ENCODE measurements at regions not wholly inside any gene's neighbourhood (a gene's known extent, or its start where the extent isn't known, plus 50 kb on each side); places are given as distances from the start of the nearest gene placed in this dataset.

DNA sequence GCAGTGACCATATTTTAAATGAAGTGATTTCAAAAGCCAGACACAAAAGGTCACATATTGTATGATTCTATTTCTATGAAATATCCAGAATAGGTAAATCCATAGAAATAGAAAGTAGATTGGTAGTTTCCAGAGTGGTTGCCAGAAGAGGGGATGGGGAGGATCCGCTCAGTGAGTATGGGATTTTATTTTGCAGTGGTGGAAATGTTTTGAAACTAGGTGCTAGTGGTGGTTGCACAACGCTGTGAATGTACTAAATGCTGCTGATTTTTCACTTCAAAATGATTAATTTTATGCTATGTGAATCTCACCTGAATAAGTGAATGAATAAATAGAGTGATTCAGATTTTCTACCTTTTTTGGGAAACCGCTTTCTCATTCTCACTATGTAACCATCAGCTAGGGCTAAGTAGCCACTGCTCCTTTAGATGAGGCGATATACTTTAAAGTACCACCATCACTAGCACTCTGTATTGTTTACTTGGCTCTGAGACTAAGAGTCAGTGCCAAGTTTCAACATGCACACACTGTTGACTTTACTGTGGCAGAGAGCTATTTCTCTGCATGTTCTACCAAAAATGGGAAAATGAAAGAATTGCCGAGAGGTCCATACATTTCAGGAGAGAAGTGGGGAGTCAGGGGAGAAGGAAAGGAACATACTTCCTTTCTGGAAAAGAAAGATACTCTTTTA lies 90.7 kb upstream of the GOLIM4 start:
- DNase-seq (no peak), ATAC-seq (no peak)
- intact Hi-C loops (cut with micrococcal nuclease): no loop called here

DNA sequence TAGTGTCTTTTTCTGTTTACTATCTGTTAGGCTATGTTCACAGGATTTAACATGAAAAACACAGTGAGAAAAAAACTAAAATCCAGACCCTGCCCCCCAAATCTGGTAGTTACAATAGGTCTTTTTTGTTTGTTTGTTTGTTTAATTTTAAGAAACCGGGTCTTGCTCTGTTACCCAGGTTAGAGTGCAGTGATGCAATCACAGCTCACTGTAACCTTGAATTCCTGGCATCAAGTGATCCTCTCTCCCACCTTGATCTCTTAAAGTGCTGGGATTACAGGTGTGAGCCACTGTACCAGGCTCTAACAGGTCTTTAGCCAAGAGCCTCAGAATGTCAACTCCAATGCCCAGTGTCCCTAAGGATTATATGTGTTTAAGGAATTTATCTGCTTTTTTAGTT lies 88.0 kb upstream of the GOLIM4 start:
- ATAC-seq: no peak
- DNase-seq: no peak
- intact Hi-C loops (cut with micrococcal nuclease): no loop called here

DNA sequence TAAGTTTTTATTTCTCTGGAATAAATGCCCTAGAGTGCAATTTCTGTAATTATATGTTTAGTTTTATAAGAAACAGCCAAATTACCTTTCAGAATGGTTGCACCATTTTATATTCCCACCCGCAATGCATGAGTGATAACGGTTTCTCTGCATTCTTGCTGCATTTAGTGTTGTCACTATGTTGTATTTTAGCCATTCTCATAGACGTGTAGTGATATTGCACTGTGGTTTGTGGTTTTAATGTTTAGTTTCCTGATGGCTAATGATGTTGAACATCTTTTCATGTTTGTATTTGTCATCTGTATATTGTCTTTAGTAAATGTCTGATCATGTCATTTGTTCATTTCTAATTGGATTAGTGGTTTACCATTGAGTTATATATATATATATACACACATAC lies 73.0 kb upstream of the GOLIM4 start:
- intact Hi-C loops (cut with micrococcal nuclease): no loop called here
- ATAC-seq (no peak), DNase-seq (no peak)

DNA sequence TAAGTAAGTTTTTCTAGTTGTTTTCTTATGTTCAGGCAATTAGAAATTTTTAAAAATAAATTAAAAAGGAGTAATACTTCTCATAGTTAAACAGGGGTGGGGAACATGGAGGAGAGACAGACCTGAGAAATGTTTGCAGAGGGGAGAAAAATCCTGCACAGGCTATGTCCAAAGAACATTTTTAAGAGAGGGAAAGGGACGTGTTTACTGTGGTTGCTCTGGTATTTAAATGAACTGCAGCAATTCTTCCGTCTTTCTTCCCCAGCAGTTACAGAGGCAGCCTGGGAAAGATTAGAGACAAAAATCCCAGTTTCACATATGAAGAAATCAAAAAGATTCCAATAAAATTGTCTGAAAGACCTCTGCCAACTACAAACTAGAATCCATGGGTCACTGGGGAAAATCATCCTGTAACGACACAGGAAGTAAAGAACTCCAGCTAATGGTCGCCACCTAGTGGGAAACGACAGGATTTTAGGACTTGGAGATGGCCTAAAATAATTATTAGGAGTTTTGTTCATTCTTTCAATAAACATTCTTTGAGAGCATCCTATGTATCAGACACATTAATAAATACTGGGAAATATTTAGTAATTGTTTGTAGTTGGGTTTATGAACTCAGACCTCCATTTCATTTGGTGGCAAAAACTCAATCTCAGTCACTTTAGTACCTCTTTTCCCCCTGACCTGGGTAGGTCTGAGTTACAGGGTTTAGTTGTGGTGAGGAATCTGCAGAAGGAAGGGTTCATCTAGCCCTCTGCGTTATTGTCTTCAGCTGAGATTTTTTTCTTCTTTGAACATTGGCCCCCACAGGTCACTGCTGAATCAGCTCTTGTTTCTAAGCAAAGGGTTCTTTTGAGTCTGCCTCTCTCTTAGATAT lies 69.9 kb upstream of the GOLIM4 start:
- intact Hi-C loops (cut with micrococcal nuclease): loop anchor here (1.0 to 2.0 kb wide), 2 partner anchors 72 to 119 kb away; no protein-coding TSS in a partner anchor

DNA sequence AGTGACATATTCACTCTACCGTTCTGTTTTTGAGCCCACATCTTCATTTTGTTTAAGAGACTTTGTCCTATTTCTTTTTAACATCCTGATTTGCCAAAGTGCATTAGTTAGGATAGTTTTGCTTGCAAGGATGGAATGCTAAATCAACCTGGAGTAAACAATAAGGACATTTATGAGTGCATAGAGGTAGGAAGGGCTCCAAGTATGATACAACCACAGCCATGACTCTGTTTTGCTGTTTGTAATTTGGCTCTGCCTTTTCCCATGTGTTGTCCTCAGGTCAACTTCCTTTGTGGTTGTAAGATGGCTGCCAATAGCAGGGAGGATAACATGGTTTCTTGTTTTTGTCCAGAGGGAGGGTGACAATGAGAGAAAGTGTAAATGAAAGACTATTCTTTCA lies 66.4 kb upstream of the GOLIM4 start:
- intact Hi-C loops (cut with micrococcal nuclease): no loop called here
- ATAC-seq (peak; percentile 61), DNase-seq (no peak)

More for the DNA sequence above, 69.9 kb upstream of the GOLIM4 start:
- peak; percentile 83 for ATAC-seq
- no peak for DNase-seq

DNA sequence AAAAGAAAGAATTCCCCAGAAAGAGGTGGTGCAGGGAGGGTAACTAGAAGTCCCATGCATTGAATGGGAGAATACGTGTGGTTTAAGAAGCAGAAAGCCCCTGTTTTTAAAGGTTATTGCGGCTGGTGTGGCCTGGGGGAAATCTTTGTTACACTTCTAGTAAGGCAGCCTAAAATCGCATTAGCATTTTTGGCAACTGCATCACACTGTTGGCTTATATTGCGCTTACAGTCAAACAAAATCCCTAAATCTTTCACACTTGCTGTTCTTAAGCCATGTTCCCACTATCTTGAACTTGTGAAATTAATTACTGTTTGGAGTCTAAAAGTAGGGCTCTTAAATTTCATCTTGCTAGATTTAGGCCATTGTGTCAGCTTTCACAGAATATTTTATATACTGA lies 66.0 kb upstream of the GOLIM4 start:
- DNase-seq (no peak), ATAC-seq (peak; percentile 61)
- intact Hi-C loops (cut with micrococcal nuclease): no loop called here

DNA sequence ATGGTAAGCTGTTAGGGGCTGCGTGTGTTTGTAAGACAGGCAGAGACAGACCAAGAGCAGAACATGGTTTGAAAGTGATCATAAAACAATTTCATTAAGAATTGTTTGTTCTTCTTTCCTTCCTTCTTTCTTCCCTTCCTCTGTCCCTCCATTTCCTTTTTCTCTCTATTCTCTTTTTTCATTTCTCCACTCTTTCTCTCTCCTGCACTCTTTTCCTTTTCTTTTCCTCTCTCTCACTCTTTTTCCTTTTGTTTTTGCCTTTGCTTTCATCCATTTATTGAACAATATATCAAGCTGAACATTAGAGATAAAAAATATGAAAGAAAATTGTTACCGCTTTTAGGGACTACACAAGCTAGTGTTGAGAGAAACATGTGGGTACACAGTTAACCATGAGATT lies 62.2 kb upstream of the GOLIM4 start:
- DNase-seq (no peak), ATAC-seq (no peak)
- intact Hi-C loops (cut with micrococcal nuclease): no loop called here

DNA sequence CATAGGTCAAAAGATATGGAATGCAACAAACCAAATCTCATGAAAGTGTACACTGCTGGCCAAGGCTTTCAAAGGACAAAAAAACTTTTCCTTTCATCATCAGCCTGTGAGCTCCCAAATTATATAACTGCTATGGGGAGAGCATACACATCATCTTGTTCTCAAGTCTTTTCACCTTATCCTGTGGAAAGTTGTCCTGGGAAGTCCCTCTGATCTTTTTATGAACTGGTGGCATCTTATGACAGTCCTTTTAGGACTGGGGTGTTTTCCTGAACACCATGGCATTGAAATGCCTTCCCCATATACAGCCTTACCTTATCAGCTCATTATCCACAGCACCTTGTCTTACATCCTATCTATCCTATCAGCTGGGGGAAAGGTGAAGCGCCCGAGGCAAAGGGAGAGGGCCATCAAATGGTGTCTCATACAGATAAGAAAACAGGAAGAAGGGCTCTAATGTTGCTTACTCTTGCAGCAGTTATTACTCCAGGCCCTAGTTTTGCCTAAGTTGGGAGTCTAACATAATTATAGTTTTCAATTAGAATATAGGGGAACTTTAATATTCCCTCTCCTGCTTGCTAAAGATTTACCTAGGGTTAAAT lies 61.5 kb upstream of the GOLIM4 start:
- ATAC-seq (no peak), DNase-seq (no peak)
- intact Hi-C loops (cut with micrococcal nuclease): no loop called here

DNA sequence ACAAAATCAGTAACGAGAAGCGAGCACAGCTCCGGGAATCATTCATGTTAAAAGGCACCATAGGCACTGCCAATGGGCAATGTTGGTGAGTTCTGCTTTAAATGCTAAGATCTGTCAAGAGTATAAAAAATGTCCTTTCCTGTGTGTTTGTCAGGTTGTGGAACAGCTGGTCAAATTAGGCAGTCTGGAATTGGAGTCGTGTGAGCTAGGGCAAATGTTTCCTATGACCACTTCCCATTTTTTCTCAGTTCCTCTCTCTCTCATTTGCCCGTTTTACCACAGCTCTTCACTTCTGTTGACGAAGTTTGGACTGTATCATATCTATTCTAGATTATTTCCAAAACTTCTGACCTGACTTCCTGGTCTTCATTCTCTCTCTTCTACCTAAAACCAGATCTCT lies 60.8 kb upstream of the GOLIM4 start:
- peak; percentile 50 for ATAC-seq
- DNase-seq: no peak
- intact Hi-C loops (cut with micrococcal nuclease): no loop called here

DNA sequence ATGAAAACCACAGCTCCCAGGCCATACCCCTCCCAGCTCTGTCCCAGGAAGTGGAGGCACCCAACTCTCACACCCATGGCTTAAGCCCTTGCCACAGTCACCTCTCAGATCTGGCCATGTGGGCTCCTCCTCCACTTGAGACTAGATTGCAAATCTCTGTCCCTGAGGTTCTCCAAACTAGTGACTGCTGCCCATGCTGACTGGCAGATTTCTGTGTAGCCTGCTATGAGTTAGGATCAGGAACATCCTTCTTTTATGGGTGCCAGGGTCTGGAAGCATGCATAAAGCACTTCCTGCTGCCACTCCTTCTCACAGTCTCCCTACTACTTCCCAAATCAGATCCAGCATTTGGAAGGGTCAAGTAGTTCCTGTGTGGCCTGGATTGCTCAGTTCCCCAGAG lies 59.6 kb upstream of the GOLIM4 start:
- peak; percentile 48 for ATAC-seq
- no peak for DNase-seq
- intact Hi-C loops (cut with micrococcal nuclease): no loop called here

DNA sequence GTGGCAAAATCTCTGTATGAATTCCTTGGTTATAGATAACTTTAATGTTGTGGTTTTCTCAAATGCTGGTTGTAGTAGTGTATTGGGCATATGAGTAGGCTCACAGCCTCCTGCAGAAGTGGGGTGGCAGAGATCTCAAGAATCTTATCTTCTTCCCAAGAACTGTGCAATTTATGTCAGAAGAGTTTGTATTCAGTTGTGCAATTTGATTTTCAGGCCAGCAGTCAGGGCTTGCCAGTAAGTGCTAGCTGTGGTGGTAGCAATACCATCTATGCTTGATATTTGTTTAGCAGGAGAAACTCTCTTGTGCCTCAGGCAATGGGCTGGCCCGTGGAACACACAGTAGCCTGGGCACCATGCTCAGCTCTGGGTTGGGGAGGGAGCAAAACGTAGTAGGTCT lies 58.4 kb upstream of the GOLIM4 start:
- no peak for DNase-seq
- intact Hi-C loops (cut with micrococcal nuclease): no loop called here
- ATAC-seq: no peak

DNA sequence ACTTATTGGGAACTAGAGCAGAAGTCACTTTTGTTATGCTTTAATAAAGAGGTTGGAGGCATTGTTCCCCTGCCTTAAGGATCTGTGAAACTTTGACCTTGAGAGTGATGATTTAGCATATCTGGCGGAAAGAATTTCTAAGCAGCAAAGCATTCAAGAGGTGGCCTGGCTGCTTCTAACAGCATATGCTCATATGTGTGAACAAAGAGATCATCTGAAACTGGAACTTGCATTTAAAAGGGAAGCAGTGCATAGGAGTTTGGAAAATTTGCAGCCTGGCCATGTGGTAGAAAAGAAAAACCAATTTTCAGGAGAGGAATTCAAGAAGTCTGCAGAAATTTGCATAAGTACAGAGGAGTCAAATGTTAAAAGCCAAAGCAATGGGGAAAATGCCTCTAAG lies 56.4 kb upstream of the GOLIM4 start:
- DNase-seq: no peak
- intact Hi-C loops (cut with micrococcal nuclease): no loop called here
- no peak for ATAC-seq

Small RNA genes in the stretch of these regions (microRNA-seq; reads per million reads assigned to microRNA genes)
- 3.9 reads per million for gene MIR551B (ENCODE audit: borderline number of aligned reads)

Data from left ventricle myocardium superior (tissue), 1 donor.